ENCODE measurements at regions not wholly inside any gene's neighbourhood (a gene's known extent, or its start where the extent isn't known, plus 50 kb on each side); places are given as distances from the start of the nearest gene placed in this dataset.

- Histone ChIP-seq H4K20me1 (ENCODE audit: control insufficient read depth, insufficient read depth, low read depth, low read length) (no peaks in the 10 kb centered on the region), H3K27ac (ENCODE audit: low read depth, low read length) (no peak overlapping the region), H3K4me3 (ENCODE audit: low read length) (no peak overlapping the region), H3K9me3 (ENCODE audit: control insufficient read depth, insufficient read depth, low read length) (no peaks in the 10 kb centered on the region), H3K9me2 (replicated peaks; ENCODE audit: control insufficient read depth, low read length) (no peaks in the 10 kb centered on the region), H3K36me3 (ENCODE audit: control insufficient read depth, low read length) (no peaks in the 10 kb centered on the region), H3K27me3 (ENCODE audit: control insufficient read depth, low read length) (no peaks in the 10 kb centered on the region), H3F3A (ENCODE audit: control insufficient read depth, insufficient read depth) (no peaks in the 10 kb centered on the region), H3K79me2 (ENCODE audit: control insufficient read depth, low read length) (no peaks in the 10 kb centered on the region), H3K4me2 (ENCODE audit: low read length) (no peak overlapping the region), H3K4me1 (ENCODE audit: control insufficient read depth, low read length) (no peaks in the 10 kb centered on the region)
- TF ChIP-seq, protein P1, sequence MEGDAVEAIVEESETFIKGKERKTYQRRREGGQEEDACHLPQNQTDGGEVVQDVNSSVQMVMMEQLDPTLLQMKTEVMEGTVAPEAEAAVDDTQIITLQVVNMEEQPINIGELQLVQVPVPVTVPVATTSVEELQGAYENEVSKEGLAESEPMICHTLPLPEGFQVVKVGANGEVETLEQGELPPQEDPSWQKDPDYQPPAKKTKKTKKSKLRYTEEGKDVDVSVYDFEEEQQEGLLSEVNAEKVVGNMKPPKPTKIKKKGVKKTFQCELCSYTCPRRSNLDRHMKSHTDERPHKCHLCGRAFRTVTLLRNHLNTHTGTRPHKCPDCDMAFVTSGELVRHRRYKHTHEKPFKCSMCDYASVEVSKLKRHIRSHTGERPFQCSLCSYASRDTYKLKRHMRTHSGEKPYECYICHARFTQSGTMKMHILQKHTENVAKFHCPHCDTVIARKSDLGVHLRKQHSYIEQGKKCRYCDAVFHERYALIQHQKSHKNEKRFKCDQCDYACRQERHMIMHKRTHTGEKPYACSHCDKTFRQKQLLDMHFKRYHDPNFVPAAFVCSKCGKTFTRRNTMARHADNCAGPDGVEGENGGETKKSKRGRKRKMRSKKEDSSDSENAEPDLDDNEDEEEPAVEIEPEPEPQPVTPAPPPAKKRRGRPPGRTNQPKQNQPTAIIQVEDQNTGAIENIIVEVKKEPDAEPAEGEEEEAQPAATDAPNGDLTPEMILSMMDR (IDR thresholded peaks at IDR 0.05; ENCODE audit: low read depth, low read length, poor library complexity, severe bottlenecking), result no peak
- no peak for TF ChIP-seq EZH2phosphoT487 (IDR thresholded peaks at IDR 0.05; ENCODE audit: borderline replicate concordance, low read length)
Observed at GRCh38 chr3:74693251-74693650, 78.8 kb upstream of the CNTN3 start.

- H3K4me1 ChIP-seq (ENCODE audit: control insufficient read depth, low read length), result no peaks in the 10 kb centered on the region
- no peak overlapping the region for H3K4me3 ChIP-seq (ENCODE audit: low read length)
- H3K9me2 ChIP-seq (replicated peaks; ENCODE audit: control insufficient read depth, low read length), result no peaks in the 10 kb centered on the region
- H3F3A ChIP-seq (ENCODE audit: control insufficient read depth, insufficient read depth), result no peaks in the 10 kb centered on the region
- H3K4me2 ChIP-seq (ENCODE audit: low read length), result no peak overlapping the region
- H3K9me3 ChIP-seq (ENCODE audit: control insufficient read depth, insufficient read depth, low read length), result no peaks in the 10 kb centered on the region
- H3K36me3 ChIP-seq (ENCODE audit: control insufficient read depth, low read length), result no peaks in the 10 kb centered on the region
- H3K79me2 ChIP-seq (ENCODE audit: control insufficient read depth, low read length), result no peaks in the 10 kb centered on the region
- H4K20me1 ChIP-seq (ENCODE audit: control insufficient read depth, insufficient read depth, low read depth, low read length), result no peaks in the 10 kb centered on the region
- TF ChIP-seq EZH2phosphoT487 (IDR thresholded peaks at IDR 0.05; ENCODE audit: borderline replicate concordance, low read length), result no peak
- TF ChIP-seq, protein P1 (IDR thresholded peaks at IDR 0.05; ENCODE audit: low read depth, low read length, poor library complexity, severe bottlenecking), result no peak
- H3K27ac ChIP-seq (ENCODE audit: low read depth, low read length), result no peak overlapping the region
- H3K27me3 ChIP-seq (ENCODE audit: control insufficient read depth, low read length), result no peaks in the 10 kb centered on the region
Observed at GRCh38 chr3:74691946-74692345, 77.5 kb upstream of the CNTN3 start.

DNA sequence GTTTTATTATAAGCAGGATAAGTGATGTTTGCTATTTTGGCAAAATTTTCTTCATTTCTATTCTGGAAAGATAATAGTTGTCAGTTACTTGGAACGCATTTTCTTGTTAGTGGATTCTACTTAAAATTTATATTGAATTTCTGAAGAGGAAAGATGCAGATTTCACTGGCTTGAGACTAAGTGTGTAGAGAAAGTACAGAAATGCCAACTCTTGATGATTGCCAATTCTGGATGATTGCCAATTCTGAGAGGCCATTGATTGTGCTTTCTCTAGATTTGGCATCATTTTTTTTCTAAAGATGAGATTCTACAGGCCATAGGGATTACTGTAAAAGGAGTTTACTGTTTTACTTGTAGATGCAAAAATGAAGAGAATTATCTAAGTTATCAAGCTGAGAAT is 58.9 kb upstream of the CNTN3 start:
- no peaks in the 10 kb centered on the region for H3K27me3 ChIP-seq (ENCODE audit: control insufficient read depth, low read length)
- no peaks in the 10 kb centered on the region for H3K9me3 ChIP-seq (ENCODE audit: control insufficient read depth, insufficient read depth, low read length)
- no peaks in the 10 kb centered on the region for H3F3A ChIP-seq (ENCODE audit: control insufficient read depth, insufficient read depth)
- H3K9me2 ChIP-seq (replicated peaks; ENCODE audit: control insufficient read depth, low read length), result no peaks in the 10 kb centered on the region
- no peaks in the 10 kb centered on the region for H4K20me1 ChIP-seq (ENCODE audit: control insufficient read depth, insufficient read depth, low read depth, low read length)
- no peaks in the 10 kb centered on the region for H3K4me1 ChIP-seq (ENCODE audit: control insufficient read depth, low read length)
- H3K27ac ChIP-seq (ENCODE audit: low read depth, low read length), result no peak overlapping the region
- TF ChIP-seq, protein P1 (IDR thresholded peaks at IDR 0.05; ENCODE audit: low read depth, low read length, poor library complexity, severe bottlenecking), result no peak
- no peak for TF ChIP-seq EZH2phosphoT487 (IDR thresholded peaks at IDR 0.05; ENCODE audit: borderline replicate concordance, low read length)
- no peaks in the 10 kb centered on the region for H3K36me3 ChIP-seq (ENCODE audit: control insufficient read depth, low read length)
- no peak overlapping the region for H3K4me2 ChIP-seq (ENCODE audit: low read length)
- H3K4me3 ChIP-seq (ENCODE audit: low read length), result no peak overlapping the region
- H3K79me2 ChIP-seq (ENCODE audit: control insufficient read depth, low read length), result no peaks in the 10 kb centered on the region

DNA sequence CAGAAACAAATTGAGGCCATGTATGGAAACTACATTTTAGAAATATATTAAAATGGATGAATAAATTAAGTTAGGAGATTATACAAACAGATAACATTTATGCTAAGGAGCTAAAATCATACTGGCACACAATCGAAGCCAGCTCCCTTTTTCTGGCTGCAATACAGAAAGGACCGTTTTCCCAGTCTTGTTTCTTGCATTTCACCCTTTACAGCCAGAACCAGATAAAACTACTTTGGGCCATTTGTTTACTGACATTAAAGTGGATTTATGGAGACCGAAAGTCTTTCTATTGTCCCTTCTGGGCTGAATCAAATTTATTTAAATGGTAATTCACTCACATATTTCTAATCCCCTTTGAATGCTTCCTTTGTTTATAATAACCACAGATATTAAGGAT is 50.1 kb upstream of the CNTN3 start:
- Histone ChIP-seq H3F3A (ENCODE audit: control insufficient read depth, insufficient read depth) (no peaks in the 10 kb centered on the region), H3K79me2 (ENCODE audit: control insufficient read depth, low read length) (no peaks in the 10 kb centered on the region), H3K4me3 (ENCODE audit: low read length) (no peak overlapping the region), H3K9me2 (replicated peaks; ENCODE audit: control insufficient read depth, low read length) (0 out of 2 replicates have a peak, but pooled peaks cover 2% of the 10 kb centered on the region), H3K9me3 (ENCODE audit: control insufficient read depth, insufficient read depth, low read length) (no peaks in the 10 kb centered on the region), H3K27me3 (ENCODE audit: control insufficient read depth, low read length) (no peaks in the 10 kb centered on the region), H4K20me1 (ENCODE audit: control insufficient read depth, insufficient read depth, low read depth, low read length) (no peaks in the 10 kb centered on the region), H3K27ac (ENCODE audit: low read depth, low read length) (no peak overlapping the region), H3K36me3 (ENCODE audit: control insufficient read depth, low read length) (no peaks in the 10 kb centered on the region), H3K4me1 (ENCODE audit: control insufficient read depth, low read length) (no peaks in the 10 kb centered on the region), H3K4me2 (ENCODE audit: low read length) (no peak overlapping the region)
- TF ChIP-seq EZH2phosphoT487 (IDR thresholded peaks at IDR 0.05; ENCODE audit: borderline replicate concordance, low read length), result no peak
- TF ChIP-seq, protein P1 (IDR thresholded peaks at IDR 0.05; ENCODE audit: low read depth, low read length, poor library complexity, severe bottlenecking), result no peak

All from DOHH2 (cell line).